ENCODE measurements at regions not wholly inside any gene's neighbourhood (a gene's known extent, or its start where the extent isn't known, plus 50 kb on each side); places are given as distances from the start of the nearest gene placed in this dataset.
"Not testable (repeated sequence)": the region's sequence is repeated elsewhere in the genome, so short reads cannot be mapped to it uniquely, and the experiment has no call there.

DNA sequence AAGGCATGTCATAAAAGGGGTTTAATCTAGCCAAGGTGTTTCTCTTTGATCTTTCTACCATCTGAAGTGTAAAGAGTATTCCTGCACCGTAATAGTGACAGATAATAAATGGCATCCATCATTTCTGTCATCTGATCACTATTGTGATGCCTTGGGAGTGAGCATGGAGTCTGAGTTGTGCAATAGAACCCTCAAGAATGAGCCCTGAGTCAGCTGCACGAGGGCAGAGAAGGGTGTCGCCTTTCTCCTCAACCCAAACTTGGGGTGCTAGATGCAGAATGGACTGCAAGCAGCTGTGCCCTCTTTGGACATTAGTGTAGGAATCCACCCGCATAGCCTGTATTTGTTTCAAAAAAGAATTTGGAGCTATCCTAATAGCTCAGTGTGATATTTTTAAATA is 115.2 kb downstream of the ZNF37A start:
- DNase-seq (ENCODE audit: low read depth): no peak

DNA sequence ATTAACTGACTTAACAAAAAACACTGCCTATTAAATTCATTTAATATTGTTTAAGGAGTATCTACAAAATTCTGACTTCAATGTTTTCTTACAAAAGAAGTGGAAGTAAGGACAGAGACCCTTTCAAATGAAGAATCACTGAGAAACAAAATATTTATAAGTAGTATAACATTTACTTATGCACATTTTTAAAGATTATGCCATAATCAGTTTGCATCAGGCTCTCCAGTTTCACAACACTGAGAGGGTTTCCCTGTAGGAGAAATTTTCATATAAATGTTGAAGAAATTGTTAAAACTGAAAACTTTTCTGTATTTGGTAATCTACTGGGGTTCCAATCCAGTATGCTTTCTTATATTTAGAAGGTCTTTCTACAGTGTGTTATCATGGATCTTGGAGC is 115.6 kb downstream of the ZNF37A start:
- DNase-seq (ENCODE audit: low read depth): not testable (repeated sequence)

DNA sequence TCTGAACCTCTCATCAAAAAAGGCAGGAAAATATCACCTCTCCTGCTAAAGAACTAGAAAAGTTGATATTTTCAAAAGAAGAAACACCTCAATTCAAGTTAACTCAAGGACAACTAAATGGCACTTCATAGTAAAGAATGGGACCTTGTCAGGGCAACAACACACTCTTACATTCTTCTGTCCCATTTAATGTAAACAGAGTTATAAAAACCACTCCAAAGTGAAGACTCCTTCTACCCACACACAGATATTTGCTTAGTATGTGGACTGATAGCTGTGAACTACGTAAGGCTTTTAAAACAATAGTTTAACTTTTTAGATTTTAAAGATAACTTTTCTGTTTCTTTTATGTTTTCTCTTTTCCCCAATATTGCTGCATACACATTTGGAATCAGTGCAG is 118.3 kb downstream of the ZNF37A start:
- no peak for DNase-seq (ENCODE audit: low read depth)

DNA sequence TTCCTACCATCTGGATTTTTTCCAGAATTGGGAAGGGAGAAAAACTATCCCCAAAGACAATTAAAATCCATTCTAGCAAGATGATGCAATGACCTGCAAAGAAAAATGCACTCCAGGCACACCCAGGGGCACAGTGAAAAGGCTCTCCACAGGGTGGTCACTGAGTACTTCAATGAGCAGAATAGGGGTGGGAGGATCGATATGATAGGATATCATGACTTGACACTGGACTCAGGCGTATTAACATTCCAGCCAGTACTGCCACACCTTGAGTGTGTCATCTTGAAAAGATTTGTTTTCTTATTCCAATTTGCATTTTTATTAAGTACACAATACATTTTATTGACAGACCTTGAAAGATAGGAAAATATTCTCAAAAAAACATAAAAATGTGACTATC is 132.2 kb downstream of the ZNF37A start:
- DNase-seq (ENCODE audit: low read depth): no peak

DNA sequence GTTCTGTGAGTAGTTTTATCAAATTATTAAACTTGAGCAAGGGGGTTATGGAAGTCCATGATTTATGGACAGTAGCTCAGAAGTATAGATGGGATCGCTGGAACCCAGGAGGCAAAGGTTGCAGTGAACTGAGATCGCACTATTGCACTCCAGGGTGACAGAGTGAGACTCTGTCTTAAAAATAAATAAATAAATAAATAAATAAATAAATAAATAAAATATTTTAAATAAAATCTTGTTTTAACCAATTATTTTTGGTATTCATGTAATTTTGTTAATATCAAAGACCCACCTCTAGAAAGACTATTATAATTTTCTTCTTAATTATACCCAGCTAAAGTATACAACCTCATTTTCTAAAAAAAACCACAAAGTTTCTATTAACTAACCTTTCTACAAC is 134.3 kb downstream of the ZNF37A start:
- no peak for DNase-seq (ENCODE audit: low read depth)

DNA sequence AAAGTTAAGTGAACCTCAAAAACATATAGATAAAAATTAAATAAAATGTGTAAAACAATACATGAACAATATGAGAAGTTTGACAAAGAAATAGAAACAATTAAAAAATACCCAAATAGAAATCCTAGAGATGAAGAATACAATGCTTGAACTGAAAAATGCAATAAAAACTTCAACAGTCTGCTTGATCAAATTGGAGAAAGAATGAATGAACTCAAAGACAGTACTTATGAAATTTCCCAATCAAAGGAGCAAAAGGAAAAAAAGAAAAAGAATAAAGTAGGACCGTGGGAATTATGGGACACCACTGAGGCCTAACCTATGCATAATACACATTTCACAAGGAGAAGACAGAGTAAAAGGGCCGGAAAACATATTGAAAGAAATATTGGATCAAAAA is 144.3 kb downstream of the ZNF37A start:
- DNase-seq (ENCODE audit: low read depth): not testable (repeated sequence)

DNA sequence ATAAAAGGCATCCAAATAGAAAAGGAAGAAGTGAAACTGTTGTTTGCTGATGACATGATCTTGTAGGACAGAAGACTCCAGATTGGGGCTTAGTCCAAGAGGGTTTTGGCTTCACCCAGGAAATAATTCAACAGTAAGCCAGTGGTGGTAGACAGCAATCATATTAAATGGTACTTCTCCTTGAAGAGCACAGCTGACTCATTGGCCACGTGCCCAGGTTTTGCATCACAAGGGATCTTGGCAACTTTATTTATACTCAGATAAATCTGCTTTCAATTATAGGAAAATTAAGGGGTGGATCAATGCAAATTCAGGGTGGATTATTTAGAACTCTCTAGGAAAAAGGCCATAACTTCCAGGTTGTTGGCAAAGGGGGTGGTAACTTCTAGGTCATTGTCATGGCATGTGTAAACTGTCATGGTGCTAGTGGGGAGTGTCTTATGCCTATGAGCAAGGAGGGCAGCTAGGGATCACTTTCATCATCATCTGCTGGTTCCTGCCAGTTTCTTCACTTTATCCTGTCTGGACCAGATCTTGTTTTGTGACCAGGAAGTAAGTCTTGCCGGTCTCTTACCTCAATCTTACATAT is 148.0 kb downstream of the ZNF37A start:
- not testable (repeated sequence) for DNase-seq (ENCODE audit: low read depth)

DNA sequence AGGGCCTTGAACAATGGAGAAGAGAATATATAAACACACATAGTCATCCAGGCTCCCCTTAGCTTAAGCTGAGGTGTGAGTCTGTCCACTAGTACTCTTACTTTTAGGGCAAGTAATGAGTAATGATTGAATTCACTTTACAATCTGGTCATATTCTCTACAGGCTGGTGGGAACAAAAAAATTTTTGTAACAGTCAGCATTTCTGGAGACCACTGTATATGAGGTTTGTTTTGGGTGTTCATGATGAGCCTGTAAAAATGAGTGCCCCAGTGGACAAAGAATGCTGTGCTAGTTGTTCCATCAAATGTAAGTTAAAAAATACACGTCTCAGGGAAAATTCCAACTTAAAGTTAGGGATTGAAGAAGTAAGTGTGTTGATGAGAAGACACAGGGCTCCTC is 154.0 kb downstream of the ZNF37A start:
- not testable (repeated sequence) for DNase-seq (ENCODE audit: low read depth)

DNA sequence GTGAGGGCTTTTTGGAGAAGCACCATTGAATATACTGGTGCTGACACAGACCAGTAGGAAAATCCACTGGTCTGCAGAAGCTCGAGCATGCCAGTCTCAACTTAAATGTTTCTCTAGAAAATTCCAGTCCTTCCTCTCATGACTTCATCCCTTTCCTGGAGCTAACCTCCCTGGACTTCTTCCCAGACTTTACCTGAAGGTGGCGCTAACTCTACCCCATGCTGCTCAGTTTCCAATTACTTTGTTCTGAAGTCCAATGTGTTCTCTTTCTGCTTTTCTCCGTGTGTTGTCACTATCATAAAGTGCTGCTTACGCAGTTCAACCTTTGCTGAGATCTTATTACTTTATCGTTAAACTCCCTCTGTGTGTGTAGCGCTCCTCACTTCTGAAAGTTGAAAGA is 158.4 kb downstream of the ZNF37A start:
- not testable (repeated sequence) for DNase-seq (ENCODE audit: low read depth)

DNA sequence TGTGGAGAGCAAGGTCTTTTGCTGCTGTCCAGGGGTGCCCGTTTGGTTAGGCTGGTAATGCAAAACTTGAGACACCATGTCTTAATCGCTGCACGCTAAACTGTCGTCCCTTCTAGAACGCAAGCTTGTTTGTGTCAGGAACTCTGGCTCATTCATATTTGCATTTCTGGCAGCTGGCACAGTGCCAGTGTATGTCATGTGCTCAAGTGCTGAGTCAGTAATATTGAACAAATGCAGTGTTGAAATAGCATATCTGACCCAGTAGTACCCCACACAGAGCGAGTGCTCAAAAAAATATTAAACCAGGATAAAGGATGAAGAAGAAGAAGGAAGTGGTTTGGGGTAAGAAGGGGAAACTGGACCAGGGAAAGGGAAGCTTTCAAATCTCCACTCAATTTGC is 173.4 kb downstream of the ZNF37A start:
- not testable (repeated sequence) for DNase-seq (ENCODE audit: low read depth)

DNA sequence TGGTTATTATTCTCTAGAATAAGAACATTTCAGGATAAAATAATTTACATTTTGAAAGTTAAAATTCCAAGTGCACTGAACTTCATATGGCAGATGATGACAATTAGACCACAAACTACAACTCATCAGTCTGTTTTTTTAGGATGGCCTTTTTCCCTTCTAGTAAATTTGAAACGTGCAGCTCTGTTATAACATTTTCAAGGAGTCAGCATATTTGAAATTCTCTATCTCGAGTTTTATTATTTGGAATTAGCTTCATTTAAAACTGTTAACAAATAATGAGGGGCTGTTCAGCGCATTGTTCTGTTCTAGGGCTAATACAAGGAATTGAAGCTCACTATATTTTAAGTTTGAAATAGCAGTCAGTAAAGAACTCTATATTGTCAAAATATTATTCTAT is 176.9 kb downstream of the ZNF37A start:
- DNase-seq (ENCODE audit: low read depth): not testable (repeated sequence)

DNA sequence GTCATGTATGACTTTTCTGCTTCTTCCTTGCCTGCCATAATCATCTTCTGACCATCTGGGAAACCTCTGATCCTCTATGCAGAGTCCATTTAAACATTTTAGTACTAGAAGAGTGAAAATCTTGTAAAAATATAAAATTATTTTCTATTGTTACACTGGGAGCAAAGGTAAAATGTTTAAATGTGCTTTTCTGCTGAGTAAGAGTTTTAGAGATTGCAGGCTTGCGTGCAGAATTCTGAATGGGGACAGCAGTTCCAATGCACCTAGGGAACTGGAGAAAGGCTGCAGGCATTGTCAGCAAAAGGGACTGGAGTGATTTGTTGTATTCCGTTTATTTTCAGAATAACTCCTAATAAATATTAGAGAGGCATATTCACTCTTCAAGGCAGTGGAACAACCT is 180.7 kb downstream of the ZNF37A start:
- not testable (repeated sequence) for DNase-seq (ENCODE audit: low read depth)

DNA sequence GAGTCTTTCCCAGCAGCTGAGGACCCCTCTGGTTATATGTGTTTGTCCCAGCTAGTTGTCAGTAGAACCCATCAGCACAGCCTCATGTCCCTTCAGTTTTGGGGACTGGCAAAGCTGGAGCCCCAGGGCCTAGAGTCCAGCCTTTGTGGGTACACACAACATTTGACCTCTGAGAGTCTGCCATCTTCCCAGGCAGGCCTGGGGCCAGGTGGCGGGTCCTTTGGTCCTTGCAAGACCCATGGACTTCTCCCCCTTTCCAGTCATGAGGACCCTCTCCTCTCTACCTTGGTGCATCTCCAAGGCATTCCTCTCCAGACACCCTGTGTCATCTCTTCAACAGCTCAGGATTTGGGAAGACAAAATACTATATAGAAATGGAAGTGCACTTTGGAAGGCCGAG is 198.4 kb downstream of the ZNF37A start:
- DNase-seq (ENCODE audit: low read depth): not testable (repeated sequence)

DNA sequence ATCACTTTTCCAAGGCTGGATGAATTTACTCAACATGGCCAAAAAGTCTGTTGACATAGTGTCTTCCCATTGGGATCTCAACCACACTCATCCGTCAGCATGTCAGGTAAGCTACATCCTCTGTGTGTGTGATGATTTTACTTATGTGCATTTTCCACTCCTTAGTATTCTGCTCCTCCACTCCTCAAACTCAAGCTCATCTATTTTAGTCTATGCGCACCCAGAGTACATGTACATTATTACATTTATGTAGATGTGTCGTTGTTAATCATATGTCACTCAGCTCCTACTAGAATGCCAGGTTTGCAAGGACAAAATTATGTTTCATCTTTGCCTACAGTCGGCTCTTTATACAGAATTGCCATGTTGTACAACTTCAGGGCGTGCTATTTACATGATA is 216.0 kb downstream of the ZNF37A start:
- DNase-seq (ENCODE audit: low read depth): not testable (repeated sequence)

DNA sequence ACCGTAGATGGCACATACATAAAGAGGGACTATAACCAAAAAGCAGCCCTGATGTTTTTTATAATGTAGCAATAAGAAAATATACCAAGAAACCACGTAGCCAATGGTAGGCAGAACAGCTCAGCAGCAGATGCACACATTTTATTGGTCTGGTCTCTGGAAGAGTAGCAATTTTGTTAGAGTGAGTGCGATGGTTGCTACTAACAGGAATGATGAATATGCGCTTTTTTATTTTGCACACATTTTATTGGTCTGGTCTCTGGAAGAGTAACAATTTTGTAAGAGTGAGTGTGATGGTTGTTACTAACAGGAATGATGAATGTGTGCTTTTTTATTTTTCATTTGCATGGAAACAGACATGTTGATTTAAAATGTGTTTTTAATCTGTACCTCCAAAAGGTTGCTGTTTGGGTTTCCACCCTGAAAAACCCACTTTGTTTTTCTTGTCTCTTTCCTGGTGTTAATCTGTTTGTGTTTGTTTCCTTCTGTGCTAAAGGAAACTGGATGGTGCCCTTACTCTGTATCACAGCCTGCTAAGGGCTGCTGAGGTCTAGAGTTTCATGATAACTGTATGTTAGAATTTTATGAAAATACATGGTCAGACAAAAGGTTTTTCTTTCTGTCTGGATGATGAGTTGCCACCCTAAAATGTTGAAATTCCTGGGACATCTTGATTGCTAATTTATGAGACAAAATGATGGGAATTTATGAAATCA is 221.1 kb downstream of the ZNF37A start:
- DNase-seq (ENCODE audit: low read depth): not testable (repeated sequence)

DNA sequence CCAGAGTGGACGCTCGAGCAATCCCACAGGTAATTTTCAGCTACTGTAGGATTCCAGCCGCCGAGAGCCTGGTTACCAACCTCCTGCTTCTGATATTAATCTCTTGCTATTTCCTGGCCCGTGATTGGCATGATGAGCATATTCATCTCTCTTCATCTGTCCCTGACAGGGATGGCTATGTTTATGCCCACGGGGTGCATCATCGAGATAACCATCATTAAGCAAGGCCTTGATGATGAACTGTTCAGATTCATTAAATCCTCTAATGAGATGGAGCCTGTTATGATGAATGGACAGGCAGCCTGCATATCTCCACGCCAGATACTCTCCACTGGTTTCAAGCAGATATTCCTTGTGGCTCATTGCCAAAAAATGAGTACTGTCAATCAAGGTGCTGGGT is 227.3 kb downstream of the ZNF37A start:
- DNase-seq (ENCODE audit: low read depth): not testable (repeated sequence)

DNA sequence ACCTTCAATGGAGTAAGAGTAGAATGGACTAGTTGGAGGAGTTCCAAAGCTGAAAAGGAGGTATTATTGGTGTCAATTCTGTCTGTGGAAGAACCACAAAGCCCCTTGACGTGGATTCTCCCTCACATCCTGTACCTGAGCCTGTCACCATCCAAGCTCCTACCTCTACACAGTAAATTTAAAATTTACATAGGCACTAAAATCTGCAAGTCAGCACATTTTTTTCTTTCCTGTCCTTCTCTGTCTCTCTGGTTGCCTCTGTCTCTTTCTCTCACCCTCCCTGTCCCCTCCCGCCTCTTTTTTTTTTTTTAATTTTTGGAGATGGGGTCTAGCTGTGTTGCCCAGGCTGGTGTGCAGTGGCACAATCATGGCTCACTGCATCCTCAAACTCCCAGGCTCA is 236.2 kb downstream of the ZNF37A start:
- DNase-seq (ENCODE audit: low read depth): not testable (repeated sequence)

DNA sequence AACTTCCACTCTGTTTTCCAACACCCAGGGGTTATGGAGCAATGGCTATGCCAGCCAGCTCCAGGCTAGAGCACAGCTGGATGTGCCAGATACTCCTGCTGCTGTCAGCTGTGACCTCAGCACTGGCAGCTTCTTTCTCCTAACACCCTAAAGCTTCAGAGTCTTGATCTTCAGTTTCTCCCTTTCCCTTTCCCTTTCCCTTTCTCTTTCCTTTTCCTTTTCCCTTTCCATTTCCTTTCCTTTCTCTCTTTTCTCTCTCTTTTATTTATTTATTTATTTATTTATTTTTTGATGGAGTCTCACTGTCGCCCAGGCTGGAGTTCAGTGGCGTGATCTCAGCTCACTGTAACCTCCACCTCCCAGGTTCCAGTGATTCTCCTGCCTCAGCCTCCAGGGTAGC is 237.0 kb downstream of the ZNF37A start:
- not testable (repeated sequence) for DNase-seq (ENCODE audit: low read depth)

DNA sequence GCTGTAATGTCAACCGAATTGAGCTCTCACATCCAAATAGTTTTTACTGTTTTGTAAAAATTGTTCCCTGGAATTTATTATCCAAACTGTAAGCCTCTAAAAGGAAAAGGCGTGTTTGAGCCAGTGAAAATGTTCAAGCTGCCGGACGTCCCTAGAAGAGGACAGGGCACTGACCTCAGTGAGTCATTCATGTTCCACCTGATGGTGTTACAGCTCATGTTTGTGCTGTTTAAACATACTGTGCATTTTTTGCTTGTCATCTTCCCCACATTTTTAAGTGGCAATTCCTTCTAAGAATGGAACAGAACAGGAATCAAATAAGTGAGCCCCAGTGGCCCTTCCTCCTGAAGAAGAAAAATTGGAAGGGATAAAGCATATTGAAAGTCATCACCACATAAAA is 239.6 kb downstream of the ZNF37A start:
- DNase-seq (ENCODE audit: low read depth): not testable (repeated sequence)

DNA sequence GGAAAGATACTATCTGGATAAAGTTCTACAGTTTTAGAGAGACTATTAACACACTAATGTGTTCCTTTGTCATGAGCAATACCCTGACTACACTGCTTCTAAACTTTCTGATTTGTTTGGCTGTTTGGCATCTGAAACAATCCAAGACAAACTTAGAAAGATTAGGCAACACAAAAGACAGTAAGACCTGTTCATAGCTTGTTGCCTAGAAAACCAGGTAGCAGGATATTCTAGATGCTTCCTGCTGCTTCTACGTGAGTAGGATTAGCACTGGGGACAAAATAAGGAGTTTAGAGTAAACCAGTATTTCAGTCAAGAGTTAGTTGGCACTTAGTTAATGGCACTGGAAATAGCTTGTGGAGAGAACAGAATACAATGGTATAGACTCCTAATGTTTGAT is 256.5 kb downstream of the ZNF37A start:
- not testable (repeated sequence) for DNase-seq (ENCODE audit: low read depth)

DNA sequence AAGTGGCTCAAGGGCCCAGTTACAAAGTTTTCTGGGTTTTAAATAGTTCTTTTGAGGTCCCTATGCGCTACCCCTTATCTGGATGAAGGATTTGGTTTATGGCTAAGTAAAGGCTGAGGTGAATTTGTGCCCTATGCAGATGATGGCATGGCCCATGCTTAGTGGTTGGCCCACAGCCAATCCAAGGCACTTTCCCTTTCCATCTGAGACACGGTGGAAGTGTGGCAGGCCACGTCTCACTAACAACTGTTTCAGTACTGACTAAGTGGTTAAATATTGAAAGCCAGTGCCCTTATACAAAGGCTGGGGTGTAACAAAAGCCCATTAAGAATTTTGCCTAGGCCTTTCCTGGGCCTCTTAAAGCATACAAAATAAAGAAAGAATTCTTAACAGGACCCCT is 260.3 kb downstream of the ZNF37A start:
- not testable (repeated sequence) for DNase-seq (ENCODE audit: low read depth)

DNA sequence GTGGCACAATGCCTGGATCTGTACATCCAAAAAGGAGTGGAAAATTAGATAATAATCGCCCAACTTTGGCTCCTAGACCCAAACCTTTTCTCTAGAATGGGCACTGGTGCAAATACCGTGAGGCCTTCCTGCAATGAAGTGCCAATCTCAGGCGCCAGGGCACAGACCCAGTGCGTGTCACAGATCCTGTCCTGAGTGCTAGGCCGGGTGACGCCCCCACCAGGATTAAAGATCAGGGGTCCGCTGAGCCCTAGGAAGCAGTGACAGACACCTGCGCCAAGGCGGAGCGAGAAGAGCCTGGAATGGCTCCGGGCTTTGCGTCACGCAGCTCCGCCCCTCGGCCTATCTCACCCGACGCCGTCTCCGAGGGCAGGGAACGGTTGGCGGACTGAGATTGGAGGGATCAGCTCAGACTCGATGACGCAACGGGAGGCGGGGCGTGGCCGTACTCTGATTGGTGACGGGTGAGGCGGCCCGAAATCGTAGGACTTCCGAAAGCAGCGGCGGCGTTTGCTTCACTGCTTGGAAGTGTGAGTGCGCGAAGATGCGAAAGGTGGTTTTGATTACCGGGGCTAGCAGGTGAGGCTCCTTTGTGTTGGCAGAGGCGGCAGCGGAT is 261.9 kb downstream of the ZNF37A start:
- DNase-seq (ENCODE audit: low read depth): peak; percentile 63

DNA sequence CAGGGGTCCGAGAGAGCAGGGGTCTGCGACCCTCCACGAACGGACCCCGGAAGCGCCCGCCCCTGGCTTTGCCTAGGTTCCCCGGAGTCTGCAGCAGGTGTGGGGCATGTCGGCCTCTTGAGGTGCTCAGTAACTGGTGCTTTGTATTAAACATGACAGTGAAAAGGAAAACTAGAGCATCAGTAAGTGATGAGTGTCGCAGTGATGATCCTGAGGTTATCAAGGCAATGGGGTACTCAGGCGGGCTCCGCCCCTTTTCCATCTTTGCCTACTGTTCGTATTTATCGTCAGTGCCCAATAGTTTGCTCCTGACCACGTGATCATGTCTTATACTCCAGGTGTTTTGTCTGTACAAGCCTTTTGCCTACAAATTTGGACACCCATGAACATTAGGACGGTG is 262.4 kb downstream of the ZNF37A start:
- DNase-seq (ENCODE audit: low read depth): not testable (repeated sequence)
